DND-41 (cell line): ENCODE measurements at regions not wholly inside any gene's neighbourhood (a gene's known extent, or its start where the extent isn't known, plus 50 kb on each side); places are given as distances from the start of the nearest gene placed in this dataset.

Source experiments
- CTCF ChIP-seq: IDR thresholded peaks from 2 replicates; pipeline ENCODE4 v1.5.1; 2012; ENCODE audit warnings: borderline replicate concordance, low read length, moderate library complexity, mild to moderate bottlenecking; ENCODE audit not compliant: poor library complexity, severe bottlenecking; ENCODE audit errors: extremely low read depth
- EZH2 ChIP-seq: IDR thresholded peaks from 3 replicates; pipeline ENCODE4 v1.6.1; 2012; ENCODE audit warnings: borderline replicate concordance, low read depth, mild to moderate bottlenecking, moderate library complexity, low read length, inconsistent platforms; ENCODE audit not compliant: severe bottlenecking

- no peak for TF ChIP-seq CTCF
- TF ChIP-seq EZH2: no peak
Observed at GRCh38 chr22:22089459-22090308, 107.1 kb upstream of the TOP3B start.
